C4-2B (cell line): ENCODE measurements at regions not wholly inside any gene's neighbourhood (a gene's known extent, or its start where the extent isn't known, plus 50 kb on each side); places are given as distances from the start of the nearest gene placed in this dataset.

Experiments used
- ZFX ChIP-seq: fragments of 450-650 bp; IDR thresholded peaks from 2 replicates; pipeline ENCODE4 v1.6.1; 2017
- TF ChIP-seq, protein P1 (sequence below): fragments of 450-650 bp; conservative IDR thresholded peaks from 2 replicates; pipeline ENCODE4 v1.5.1; 2017; ENCODE audit warnings: mild to moderate bottlenecking

DNA sequence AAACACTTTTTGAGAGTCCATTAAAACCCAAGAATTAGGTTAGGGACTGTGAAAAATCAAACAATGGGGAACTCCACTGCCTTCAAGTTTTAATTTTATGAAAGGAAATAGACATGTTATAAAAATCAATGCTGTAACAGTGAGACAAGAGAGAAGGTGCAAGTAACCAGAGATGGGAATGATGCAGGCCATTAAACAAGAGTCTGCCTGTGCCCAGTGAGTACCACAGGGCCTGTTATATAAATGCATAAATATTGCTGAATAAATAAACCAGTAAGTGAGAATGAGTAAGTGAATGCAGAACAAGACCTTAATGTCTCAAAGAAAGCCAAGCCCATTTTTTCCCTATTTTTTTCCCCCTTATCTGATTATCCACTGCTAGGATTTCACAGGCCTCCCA lies 53.3 kb upstream of the BMP2K start:
- TF ChIP-seq, protein P1, sequence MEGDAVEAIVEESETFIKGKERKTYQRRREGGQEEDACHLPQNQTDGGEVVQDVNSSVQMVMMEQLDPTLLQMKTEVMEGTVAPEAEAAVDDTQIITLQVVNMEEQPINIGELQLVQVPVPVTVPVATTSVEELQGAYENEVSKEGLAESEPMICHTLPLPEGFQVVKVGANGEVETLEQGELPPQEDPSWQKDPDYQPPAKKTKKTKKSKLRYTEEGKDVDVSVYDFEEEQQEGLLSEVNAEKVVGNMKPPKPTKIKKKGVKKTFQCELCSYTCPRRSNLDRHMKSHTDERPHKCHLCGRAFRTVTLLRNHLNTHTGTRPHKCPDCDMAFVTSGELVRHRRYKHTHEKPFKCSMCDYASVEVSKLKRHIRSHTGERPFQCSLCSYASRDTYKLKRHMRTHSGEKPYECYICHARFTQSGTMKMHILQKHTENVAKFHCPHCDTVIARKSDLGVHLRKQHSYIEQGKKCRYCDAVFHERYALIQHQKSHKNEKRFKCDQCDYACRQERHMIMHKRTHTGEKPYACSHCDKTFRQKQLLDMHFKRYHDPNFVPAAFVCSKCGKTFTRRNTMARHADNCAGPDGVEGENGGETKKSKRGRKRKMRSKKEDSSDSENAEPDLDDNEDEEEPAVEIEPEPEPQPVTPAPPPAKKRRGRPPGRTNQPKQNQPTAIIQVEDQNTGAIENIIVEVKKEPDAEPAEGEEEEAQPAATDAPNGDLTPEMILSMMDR, result no peak
- no peak for TF ChIP-seq ZFX
